Osteocyte (in vitro differentiated cells): ENCODE measurements at regions not wholly inside any gene's neighbourhood (a gene's known extent, or its start where the extent isn't known, plus 50 kb on each side); places are given as distances from the start of the nearest gene placed in this dataset.

Experiments
- DNase-seq: peaks from one replicate; pipeline ENCODE4 v3.0.0; 2021; ENCODE audit warnings: mixed read lengths; ENCODE audit not compliant: unreplicated experiment; ENCODE audit errors: extremely low spot score
- H3K27ac Mint-ChIP-seq: one replicate; pipeline ENCODE4 v1.8.0; 2021; ENCODE audit warnings: mild to moderate bottlenecking, mixed read lengths; ENCODE audit not compliant: unreplicated experiment
- H3K27me3 Mint-ChIP-seq: one replicate; pipeline ENCODE4 v1.8.0; 2021; ENCODE audit warnings: mixed read lengths; ENCODE audit not compliant: unreplicated experiment
- H3K36me3 Mint-ChIP-seq: one replicate; pipeline ENCODE4 v1.8.0; 2021; ENCODE audit warnings: mixed read lengths; ENCODE audit not compliant: unreplicated experiment
- H3K4me1 Mint-ChIP-seq: one replicate; pipeline ENCODE4 v1.8.0; 2021; ENCODE audit warnings: mixed read lengths; ENCODE audit not compliant: unreplicated experiment
- H3K4me3 Mint-ChIP-seq: one replicate; pipeline ENCODE4 v1.8.0; 2021; ENCODE audit warnings: mild to moderate bottlenecking, moderate library complexity, mixed read lengths; ENCODE audit not compliant: unreplicated experiment
- H3K9me3 Mint-ChIP-seq: one replicate; pipeline ENCODE4 v1.8.0; 2021; ENCODE audit warnings: mixed read lengths; ENCODE audit not compliant: unreplicated experiment
- CTCF ChIP-seq: fragments of 200-600 bp; sonication (generic); IDR thresholded peaks from 2 replicates; pipeline ENCODE4 v1.5.0; 2021; ENCODE audit warnings: antibody characterized with exemption, mild to moderate bottlenecking, moderate library complexity

- no peak for TF ChIP-seq CTCF
- Mint-ChIP-seq H3K27me3 (peaks cover 58% of the 10 kb centered on the region), H3K27ac (no peak overlapping the region), H3K9me3 (no peaks in the 10 kb centered on the region), H3K4me3 (no peak overlapping the region), H3K4me1 (peaks cover 4% of the 10 kb centered on the region), H3K36me3 (no peaks in the 10 kb centered on the region)
- DNase-seq: no peak
These were observed 158.6 kb upstream of the PARP11 start for GRCh38 chr12:4031703-4032291.

- no peak overlapping the region for H3K4me3 Mint-ChIP-seq
- H3K9me3 Mint-ChIP-seq: no peaks in the 10 kb centered on the region
- H3K4me1 Mint-ChIP-seq: peaks cover 4% of the 10 kb centered on the region
- H3K36me3 Mint-ChIP-seq: no peaks in the 10 kb centered on the region
- DNase-seq: peak; percentile 91
- H3K27me3 Mint-ChIP-seq: peaks cover 60% of the 10 kb centered on the region
- no peak overlapping the region for H3K27ac Mint-ChIP-seq
- no peak for TF ChIP-seq CTCF
These were observed 157.9 kb upstream of the PARP11 start for GRCh38 chr12:4030929-4031702.

- no peak for DNase-seq
- no peak for TF ChIP-seq CTCF
- no peak overlapping the region for H3K4me3 Mint-ChIP-seq
- no peaks in the 10 kb centered on the region for H3K36me3 Mint-ChIP-seq
- H3K27ac Mint-ChIP-seq: no peak overlapping the region
- peaks cover 9% of the 10 kb centered on the region for H3K4me1 Mint-ChIP-seq
- H3K27me3 Mint-ChIP-seq: peaks cover 55% of the 10 kb centered on the region
- H3K9me3 Mint-ChIP-seq: no peaks in the 10 kb centered on the region
These were observed 154.2 kb upstream of the PARP11 start for GRCh38 chr12:4027412-4027811.

- peaks cover 55% of the 10 kb centered on the region for H3K27me3 Mint-ChIP-seq
- H3K4me3 Mint-ChIP-seq: no peak overlapping the region
- DNase-seq: no peak
- no peak overlapping the region for H3K27ac Mint-ChIP-seq
- peaks cover 7% of the 10 kb centered on the region for H3K4me1 Mint-ChIP-seq
- no peaks in the 10 kb centered on the region for H3K9me3 Mint-ChIP-seq
- TF ChIP-seq CTCF: no peak
- H3K36me3 Mint-ChIP-seq: no peaks in the 10 kb centered on the region
These were observed 153.3 kb upstream of the PARP11 start for GRCh38 chr12:4026517-4026916.

GRCh38 chr12:4026020-4026358 lies 152.8 kb upstream of the PARP11 start:
- Mint-ChIP-seq H3K4me3 (no peak overlapping the region), H3K9me3 (no peaks in the 10 kb centered on the region), H3K36me3 (no peaks in the 10 kb centered on the region), H3K27ac (no peak overlapping the region), H3K4me1 (peaks cover 7% of the 10 kb centered on the region), H3K27me3 (peaks cover 57% of the 10 kb centered on the region)
- DNase-seq: no peak
- TF ChIP-seq CTCF: no peak
